ENCODE measurements at regions not wholly inside any gene's neighbourhood (a gene's known extent, or its start where the extent isn't known, plus 50 kb on each side); places are given as distances from the start of the nearest gene placed in this dataset.

- Histone ChIP-seq H3K4me1 (ENCODE audit: control insufficient read depth in 1 of 2, insufficient read depth in 2 of 2, low read length in 2 of 2) (no peaks in the 10 kb centered on the region), H3K27me3 (ENCODE audit: control insufficient read depth in 2 of 2, insufficient read depth in 2 of 2, low read length in 2 of 2) (no peaks in the 10 kb centered on the region), H3K9ac (ENCODE audit: insufficient read depth, low read length, poor library complexity, severe bottlenecking) (no peak overlapping the region), H3K79me2 (ENCODE audit: insufficient read depth, low read length) (no peaks in the 10 kb centered on the region), H2AFZ (ENCODE audit: insufficient read depth, low read depth, low read length, poor library complexity, severe bottlenecking) (no peak overlapping the region), H3K9me3 (replicated peaks in 1 of 2; ENCODE audit: control insufficient read depth in 1 of 2, insufficient read depth in 1 of 2, low read length in 2 of 2) (no peaks in the 10 kb centered on the region), H3K36me3 (replicated peaks in 1 of 2; ENCODE audit: control insufficient read depth in 1 of 2, insufficient read depth in 2 of 2, low read length in 2 of 2) (no peaks in the 10 kb centered on the region), H4K20me1 (ENCODE audit: insufficient read depth, low read length) (no peaks in the 10 kb centered on the region), H3K4me3 (replicated peaks in 1 of 3; ENCODE audit: low read depth in 2 of 3, low read length in 3 of 3) (no peak overlapping the region), H3K27ac (ENCODE audit: low read depth in 1 of 2, low read length in 2 of 2) (no peak overlapping the region), H3K4me2 (replicated peaks; ENCODE audit: extremely low read depth, low read length, poor library complexity, severe bottlenecking) (no peak overlapping the region)
- H3K27me3 Mint-ChIP-seq (ENCODE audit: low read depth in 3 of 3), result peaks cover 0 to 1% (median 1%) of the 10 kb centered on the region in 3 donors
- H3K4me3 Mint-ChIP-seq, result no peak overlapping the region
- peaks cover 2% of the 10 kb centered on the region for H3K4me1 Mint-ChIP-seq
- intact Hi-C loops (cut with micrococcal nuclease), result no loop called here
- no CpG with 5 or more reads among the region's 3 CpGs for WGBS (ENCODE audit: insufficient coverage)
- no peak overlapping the region for H3K27ac Mint-ChIP-seq
- peaks cover 0 to 6% (median 3%) of the 10 kb centered on the region in 7 donors for H3K9me3 Mint-ChIP-seq
- TF ChIP-seq CTCF (IDR thresholded peaks at IDR 0.05), result no peak
- DNase-seq, result no peak
- H3K36me3 Mint-ChIP-seq, result no peaks in the 10 kb centered on the region
Observed at GRCh38 chr5:53785924-53786323, 225.5 kb downstream of the NDUFS4 start.

GRCh38 chr5:53790026-53790425 lies 229.6 kb downstream of the NDUFS4 start:
- no peaks in the 10 kb centered on the region for H3K27me3 ChIP-seq (ENCODE audit: control insufficient read depth in 2 of 2, insufficient read depth in 2 of 2, low read length in 2 of 2)
- Mint-ChIP-seq H3K27me3 (ENCODE audit: low read depth in 3 of 3) (peaks cover 0 to 1% (median 0%) of the 10 kb centered on the region in 3 donors), H3K4me3 (no peak overlapping the region), H3K36me3 (no peaks in the 10 kb centered on the region), H3K27ac (peak overlapping the region in 1 of 7 donors; percentile 28), H3K4me1 (peaks cover 2% of the 10 kb centered on the region), H3K9me3 (peaks cover 0 to 6% (median 4%) of the 10 kb centered on the region in 7 donors)
- no peak for TF ChIP-seq CTCF (IDR thresholded peaks at IDR 0.05)
- no peak overlapping the region for H3K4me3 ChIP-seq (replicated peaks in 1 of 3; ENCODE audit: low read depth in 2 of 3, low read length in 3 of 3)
- H3K79me2 ChIP-seq (ENCODE audit: insufficient read depth, low read length), result no peaks in the 10 kb centered on the region
- H3K9me3 ChIP-seq (replicated peaks in 1 of 2; ENCODE audit: control insufficient read depth in 1 of 2, insufficient read depth in 1 of 2, low read length in 2 of 2), result no peaks in the 10 kb centered on the region
- no peaks in the 10 kb centered on the region for H3K36me3 ChIP-seq (replicated peaks in 1 of 2; ENCODE audit: control insufficient read depth in 1 of 2, insufficient read depth in 2 of 2, low read length in 2 of 2)
- no peak overlapping the region for H3K27ac ChIP-seq (ENCODE audit: low read depth in 1 of 2, low read length in 2 of 2)
- no peak overlapping the region for H3K9ac ChIP-seq (ENCODE audit: insufficient read depth, low read length, poor library complexity, severe bottlenecking)
- no peak for DNase-seq
- no peaks in the 10 kb centered on the region for H3K4me1 ChIP-seq (ENCODE audit: control insufficient read depth in 1 of 2, insufficient read depth in 2 of 2, low read length in 2 of 2)
- WGBS (ENCODE audit: insufficient coverage), result 95% methylated on average over 2 of the region's 2 CpGs
- intact Hi-C loops (cut with micrococcal nuclease), result no loop called here
- H2AFZ ChIP-seq (ENCODE audit: insufficient read depth, low read depth, low read length, poor library complexity, severe bottlenecking), result no peak overlapping the region
- no peaks in the 10 kb centered on the region for H4K20me1 ChIP-seq (ENCODE audit: insufficient read depth, low read length)
- H3K4me2 ChIP-seq (replicated peaks; ENCODE audit: extremely low read depth, low read length, poor library complexity, severe bottlenecking), result no peak overlapping the region
